Naive thymus-derived CD8-positive, alpha-beta T cell (primary cell): ENCODE measurements at regions not wholly inside any gene's neighbourhood (a gene's known extent, or its start where the extent isn't known, plus 50 kb on each side); places are given as distances from the start of the nearest gene placed in this dataset.

Experiments
- ATAC-seq, 2 donors: fragments of 150-1000 bp; cut with Tn5 transposase in 1 of 2; sonication (Bioruptor Pico), chemical (Tn5 transposase) in 1 of 2; 1 replicate in 1 of 2; 2 replicates in 1 of 2; pipeline ENCODE4 v1.10.0; 2021; ENCODE audit warnings: mild to moderate bottlenecking in 2 of 2, moderate library complexity in 2 of 2
- POLR2A ChIA-PET: fragments of 350-600 bp; sonication (Branson Sonifier 250); formaldehyde crosslinking; loops from one replicate; lab custom pipeline; 2021; ENCODE audit warnings: antibody characterized with exemption; lab: Charles Lee
- DNase-seq, 10 donors: peaks; one replicate each; pipeline versions ENCODE4 v3.0.0 to v3.0.0-alpha.2; 2020 to 2022
- H3K27ac Mint-ChIP-seq, 10 donors: one replicate each; pipeline ENCODE4 v1.8.0; 2020 to 2022; ENCODE audit warnings: mild to moderate bottlenecking in 10 of 10, mixed read lengths in 10 of 10, moderate library complexity in 4 of 10, inconsistent platforms in 1 of 10
- H3K27me3 Mint-ChIP-seq, 5 donors: one replicate each; pipeline ENCODE4 v1.8.0; 2021 to 2022; ENCODE audit warnings: mixed read lengths in 5 of 5
- H3K36me3 Mint-ChIP-seq, 3 donors: one replicate each; pipeline ENCODE4 v1.8.0; 2020 to 2022; ENCODE audit warnings: mixed read lengths in 3 of 3, mild to moderate bottlenecking in 2 of 3, inconsistent platforms in 1 of 3
- H3K4me1 Mint-ChIP-seq, 4 donors: one replicate each; pipeline ENCODE4 v1.8.0; 2021 to 2022; ENCODE audit warnings: mixed read lengths in 4 of 4
- H3K4me3 Mint-ChIP-seq, 10 donors: one replicate each; pipeline ENCODE4 v1.8.0; 2020 to 2022; ENCODE audit warnings: mild to moderate bottlenecking in 10 of 10, mixed read lengths in 10 of 10, moderate library complexity in 6 of 10, inconsistent platforms in 1 of 10
- H3K9me3 Mint-ChIP-seq, 9 donors: one replicate each; pipeline ENCODE4 v1.8.0; 2020 to 2022; ENCODE audit warnings: mixed read lengths in 9 of 9, mild to moderate bottlenecking in 3 of 9, inconsistent platforms in 1 of 9, moderate library complexity in 1 of 9

GRCh38 chr13:71046360-71047079 is 820.5 kb downstream of the DACH1 start:
- H3K27ac Mint-ChIP-seq: no peak overlapping the region
- no peak for DNase-seq
- H3K4me1 Mint-ChIP-seq: no peaks in the 10 kb centered on the region
- H3K4me3 Mint-ChIP-seq: no peak overlapping the region
- ATAC-seq: no peak
- no peaks in the 10 kb centered on the region for H3K36me3 Mint-ChIP-seq
- POLR2A ChIA-PET: no interaction called here
- H3K27me3 Mint-ChIP-seq: no peaks in the 10 kb centered on the region
- H3K9me3 Mint-ChIP-seq: peaks cover 0 to 16% (median 0%) of the 10 kb centered on the region in 9 donors

DNA sequence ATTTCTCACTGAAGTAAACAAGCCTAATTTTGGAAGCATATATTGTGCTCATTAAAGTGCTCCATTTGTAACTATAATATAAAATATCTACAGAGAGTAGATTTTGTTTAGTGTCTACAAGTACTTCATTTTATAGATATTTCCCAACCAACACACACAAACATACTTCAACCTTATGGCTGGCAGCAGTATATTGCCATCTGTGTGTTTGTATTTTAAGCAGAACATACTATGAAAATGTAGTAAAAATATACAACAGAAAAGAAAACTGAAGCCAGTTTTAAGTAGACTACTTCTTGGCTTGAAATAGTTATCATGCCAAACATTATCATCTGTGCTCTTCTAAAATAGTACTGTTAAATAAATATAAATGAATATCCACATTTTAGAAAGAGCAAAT is 821.9 kb downstream of the DACH1 start:
- POLR2A ChIA-PET: no interaction called here
- no peaks in the 10 kb centered on the region for H3K27me3 Mint-ChIP-seq
- H3K4me3 Mint-ChIP-seq: no peak overlapping the region
- no peak for DNase-seq
- ATAC-seq: no peak
- peaks cover 0 to 13% (median 0%) of the 10 kb centered on the region in 9 donors for H3K9me3 Mint-ChIP-seq
- H3K4me1 Mint-ChIP-seq: no peaks in the 10 kb centered on the region
- H3K27ac Mint-ChIP-seq: no peak overlapping the region
- H3K36me3 Mint-ChIP-seq: no peaks in the 10 kb centered on the region

DNA sequence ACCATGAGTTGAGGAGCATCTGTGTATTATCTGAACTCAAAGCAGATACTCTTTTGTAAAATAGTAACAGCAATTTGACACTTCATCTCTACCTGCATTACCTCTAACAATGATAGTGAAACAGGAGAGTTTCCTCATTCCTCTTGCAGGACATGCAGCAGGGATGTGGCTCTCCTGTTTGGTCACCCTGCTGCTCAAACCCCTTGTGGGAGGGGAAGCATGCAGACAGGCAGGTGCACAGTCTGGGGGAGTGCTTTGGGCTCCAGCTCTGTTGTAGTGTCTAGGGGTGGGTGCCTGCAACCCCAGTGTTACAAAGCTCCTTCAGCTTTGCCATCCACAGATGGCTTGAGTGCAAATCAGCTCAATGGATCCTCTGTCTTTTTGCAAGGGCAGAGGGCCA is 827.6 kb downstream of the DACH1 start:
- DNase-seq (no peak), ATAC-seq (no peak)
- Mint-ChIP-seq H3K4me1 (no peaks in the 10 kb centered on the region), H3K27ac (no peak overlapping the region), H3K27me3 (no peaks in the 10 kb centered on the region), H3K9me3 (peaks cover 0 to 4% (median 0%) of the 10 kb centered on the region in 9 donors), H3K36me3 (no peaks in the 10 kb centered on the region), H3K4me3 (no peak overlapping the region)
- POLR2A ChIA-PET: no interaction called here

DNA sequence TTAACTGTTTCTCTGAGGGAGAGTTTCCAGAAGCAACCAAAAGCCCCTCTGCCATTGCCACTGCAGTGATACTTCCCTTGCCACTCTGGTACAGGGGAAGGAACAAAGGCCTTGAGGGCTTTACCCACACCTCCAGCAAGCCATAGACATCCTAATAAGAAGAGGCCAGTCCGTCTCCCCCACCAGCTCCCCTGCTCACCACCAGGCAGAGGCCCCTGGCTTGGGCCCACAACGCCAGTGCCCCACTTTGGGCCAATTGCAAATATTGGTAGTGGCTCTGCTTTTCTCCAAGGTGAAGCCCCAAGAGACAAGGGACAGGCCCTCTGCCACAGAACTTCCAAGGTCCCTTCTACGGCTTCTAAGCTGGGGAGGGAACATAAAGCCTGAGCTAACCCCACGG is 833.0 kb downstream of the DACH1 start:
- Mint-ChIP-seq H3K27me3 (no peaks in the 10 kb centered on the region), H3K9me3 (peaks cover 0 to 11% (median 6%) of the 10 kb centered on the region in 9 donors), H3K36me3 (no peaks in the 10 kb centered on the region), H3K4me3 (no peak overlapping the region), H3K4me1 (no peaks in the 10 kb centered on the region), H3K27ac (no peak overlapping the region)
- POLR2A ChIA-PET: no interaction called here
- no peak for ATAC-seq
- no peak for DNase-seq

DNA sequence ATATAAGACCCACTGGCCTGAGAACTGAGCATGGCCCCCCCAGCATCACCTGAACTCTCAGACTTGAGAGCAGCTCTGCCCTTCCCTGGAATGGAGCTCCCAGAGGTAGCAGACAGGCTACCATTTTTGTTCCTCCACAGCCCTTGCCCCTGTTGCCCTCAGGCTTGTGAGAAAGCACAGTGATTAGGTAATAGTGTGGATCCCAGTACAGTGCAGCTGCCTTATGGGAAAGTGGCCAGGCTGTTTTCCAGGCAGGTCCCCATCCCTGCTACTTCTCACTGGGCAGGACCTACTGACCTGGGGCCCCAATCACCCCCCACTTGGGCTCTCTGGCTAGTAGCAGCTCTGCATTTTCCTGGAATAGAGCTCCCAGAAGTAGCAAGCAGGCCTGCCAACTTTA is 834.0 kb downstream of the DACH1 start:
- Mint-ChIP-seq H3K27ac (no peak overlapping the region), H3K9me3 (peaks cover 3 to 17% (median 9%) of the 10 kb centered on the region in 9 donors), H3K4me1 (no peaks in the 10 kb centered on the region), H3K36me3 (peaks cover 0 to 7% (median 0%) of the 10 kb centered on the region in 3 donors), H3K4me3 (no peak overlapping the region), H3K27me3 (no peaks in the 10 kb centered on the region)
- POLR2A ChIA-PET: no interaction called here
- DNase-seq: no peak
- no peak for ATAC-seq

DNA sequence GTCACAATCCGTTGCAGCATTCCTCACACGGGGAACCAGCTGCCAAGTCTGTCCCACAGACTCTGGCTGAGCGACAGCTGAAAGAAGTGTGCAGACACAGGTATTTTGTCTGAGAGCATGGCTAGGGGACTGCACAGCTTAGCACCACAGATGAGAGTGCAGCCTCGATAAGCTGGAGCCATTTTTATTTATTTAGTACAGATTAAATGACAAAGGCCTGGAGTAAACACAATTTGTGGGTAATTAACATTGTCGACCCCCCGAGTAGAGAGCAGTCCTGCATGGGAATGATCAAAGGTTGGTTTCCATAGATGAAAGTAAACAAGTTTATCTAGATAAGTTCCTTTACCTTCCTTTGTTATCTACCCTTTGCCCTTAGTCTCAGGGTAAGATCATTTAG is 836.2 kb downstream of the DACH1 start:
- POLR2A ChIA-PET: no interaction called here
- Mint-ChIP-seq H3K27ac (no peak overlapping the region), H3K4me1 (no peaks in the 10 kb centered on the region), H3K9me3 (peaks cover 2 to 31% (median 17%) of the 10 kb centered on the region in 9 donors), H3K27me3 (no peaks in the 10 kb centered on the region), H3K4me3 (no peak overlapping the region), H3K36me3 (peaks cover 0 to 11% (median 0%) of the 10 kb centered on the region in 3 donors)
- ATAC-seq: no peak
- no peak for DNase-seq

GRCh38 chr13:71028884-71029283 is 838.1 kb downstream of the DACH1 start:
- Mint-ChIP-seq H3K4me1 (no peaks in the 10 kb centered on the region), H3K27ac (no peak overlapping the region), H3K36me3 (peaks cover 0 to 11% (median 0%) of the 10 kb centered on the region in 3 donors), H3K9me3 (peaks cover 2 to 33% (median 15%) of the 10 kb centered on the region in 9 donors), H3K27me3 (no peaks in the 10 kb centered on the region), H3K4me3 (no peak overlapping the region)
- ATAC-seq: no peak
- POLR2A ChIA-PET: no interaction called here
- no peak for DNase-seq

DNA sequence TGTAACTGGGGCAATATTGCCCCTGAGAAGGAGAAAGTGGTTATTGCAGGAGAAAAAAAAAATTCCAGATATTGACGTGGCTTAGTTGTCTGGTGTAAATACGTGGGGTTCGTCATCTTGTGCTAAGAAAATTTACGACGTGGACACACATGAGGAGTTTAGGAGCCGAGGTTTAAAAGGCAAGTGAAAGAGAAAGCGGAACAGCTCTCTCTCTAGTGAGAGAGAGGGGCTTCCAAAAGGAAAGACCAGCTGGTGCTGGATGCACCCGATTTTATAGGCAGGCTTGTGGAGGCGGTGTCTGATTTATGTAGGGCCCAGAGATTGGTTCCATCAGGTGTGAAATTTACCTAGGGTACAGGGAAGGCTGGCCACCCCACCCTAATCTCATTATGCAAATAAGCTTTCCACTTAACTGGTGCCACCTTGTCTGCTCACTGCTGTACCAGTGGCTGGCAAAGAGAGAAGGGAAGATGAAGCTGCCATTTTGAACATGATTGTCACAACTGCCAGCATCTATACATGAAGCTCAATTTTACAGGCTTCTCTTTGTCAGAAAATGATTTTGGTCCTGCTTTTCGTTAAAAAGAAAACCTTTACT is 845.1 kb downstream of the DACH1 start:
- no peak for DNase-seq
- Mint-ChIP-seq H3K4me3 (no peak overlapping the region), H3K27me3 (no peaks in the 10 kb centered on the region), H3K36me3 (peaks cover 0 to 3% (median 0%) of the 10 kb centered on the region in 3 donors), H3K4me1 (no peaks in the 10 kb centered on the region), H3K9me3 (peaks cover 0 to 23% (median 4%) of the 10 kb centered on the region in 9 donors), H3K27ac (no peak overlapping the region)
- ATAC-seq: no peak
- POLR2A ChIA-PET: no interaction called here

DNA sequence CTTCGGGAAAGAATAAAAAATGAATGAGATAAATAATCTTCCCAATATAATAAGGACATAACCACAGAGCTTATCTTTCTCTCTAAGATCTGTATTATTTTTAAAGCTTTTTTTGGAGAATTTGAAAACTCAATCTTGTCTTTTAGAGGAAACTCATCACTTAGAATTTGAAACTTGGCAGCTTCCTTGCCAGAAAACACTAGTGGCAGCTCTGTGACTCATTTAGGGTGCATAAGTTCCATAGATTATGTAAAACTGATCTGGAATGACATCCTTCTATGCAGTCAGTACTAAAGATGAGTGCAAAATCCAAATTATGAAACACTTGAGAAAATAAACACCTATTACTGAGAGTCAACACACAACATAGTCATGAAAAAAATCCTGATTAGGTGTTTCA is 848.0 kb downstream of the DACH1 start:
- Mint-ChIP-seq H3K4me3 (no peak overlapping the region), H3K27ac (no peak overlapping the region), H3K4me1 (no peaks in the 10 kb centered on the region), H3K36me3 (no peaks in the 10 kb centered on the region), H3K9me3 (peaks cover 0 to 17% (median 4%) of the 10 kb centered on the region in 9 donors), H3K27me3 (no peaks in the 10 kb centered on the region)
- POLR2A ChIA-PET: no interaction called here
- no peak for DNase-seq
- no peak for ATAC-seq

- no peak overlapping the region for H3K27ac Mint-ChIP-seq
- POLR2A ChIA-PET: no interaction called here
Observed at GRCh38 chr13:71018544-71018943, 848.5 kb downstream of the DACH1 start.

GRCh38 chr13:71017607-71018006 is 849.4 kb downstream of the DACH1 start:
- POLR2A ChIA-PET: no interaction called here
- peaks cover 0 to 14% (median 2%) of the 10 kb centered on the region in 9 donors for H3K9me3 Mint-ChIP-seq
- H3K4me3 Mint-ChIP-seq: no peak overlapping the region
- H3K27me3 Mint-ChIP-seq: no peaks in the 10 kb centered on the region
- no peaks in the 10 kb centered on the region for H3K36me3 Mint-ChIP-seq
- no peak for ATAC-seq
- no peak overlapping the region for H3K27ac Mint-ChIP-seq
- H3K4me1 Mint-ChIP-seq: no peaks in the 10 kb centered on the region
- no peak for DNase-seq

More at GRCh38 chr13:71018544-71018943, 848.5 kb downstream of the DACH1 start:
- Mint-ChIP-seq H3K27me3 (no peaks in the 10 kb centered on the region), H3K36me3 (no peaks in the 10 kb centered on the region), H3K4me3 (no peak overlapping the region), H3K4me1 (no peaks in the 10 kb centered on the region), H3K9me3 (peaks cover 0 to 17% (median 4%) of the 10 kb centered on the region in 9 donors)
- ATAC-seq: no peak
- no peak for DNase-seq

DNA sequence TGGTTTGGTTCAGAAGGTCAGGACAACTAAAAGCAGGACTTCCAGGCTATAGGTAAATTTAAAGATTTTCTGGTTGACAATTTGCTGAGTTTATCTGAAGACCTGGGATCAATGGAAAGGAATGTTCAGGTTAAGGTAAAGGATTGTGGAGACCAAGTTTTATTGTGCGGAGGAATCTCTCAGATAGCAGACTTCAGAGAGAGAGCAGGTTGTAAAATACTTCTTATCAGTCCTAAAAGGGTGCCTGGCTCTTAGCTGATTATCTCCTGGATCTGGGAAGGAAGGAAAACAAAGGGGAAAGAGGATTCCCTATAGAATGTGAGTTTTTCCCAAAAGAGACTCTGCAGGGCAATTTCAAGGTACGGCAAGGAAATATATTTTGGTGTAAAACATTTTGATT is 851.5 kb downstream of the DACH1 start:
- no peaks in the 10 kb centered on the region for H3K4me1 Mint-ChIP-seq
- peaks cover 0 to 6% (median 0%) of the 10 kb centered on the region in 9 donors for H3K9me3 Mint-ChIP-seq
- no peak overlapping the region for H3K27ac Mint-ChIP-seq
- ATAC-seq (no peak), DNase-seq (no peak)
- POLR2A ChIA-PET: no interaction called here
- H3K36me3 Mint-ChIP-seq: no peaks in the 10 kb centered on the region
- H3K4me3 Mint-ChIP-seq: no peak overlapping the region
- H3K27me3 Mint-ChIP-seq: no peaks in the 10 kb centered on the region

- Mint-ChIP-seq H3K9me3 (peaks cover 0 to 6% (median 0%) of the 10 kb centered on the region in 9 donors), H3K27me3 (no peaks in the 10 kb centered on the region), H3K4me3 (no peak overlapping the region), H3K36me3 (no peaks in the 10 kb centered on the region), H3K27ac (no peak overlapping the region), H3K4me1 (no peaks in the 10 kb centered on the region)
- ATAC-seq (no peak), DNase-seq (no peak)
- POLR2A ChIA-PET: no interaction called here
Observed at GRCh38 chr13:71015021-71015420, 852.0 kb downstream of the DACH1 start.
